COLO668 (cell line): ENCODE measurements at regions not wholly inside any gene's neighbourhood (a gene's known extent, or its start where the extent isn't known, plus 50 kb on each side); places are given as distances from the start of the nearest gene placed in this dataset.

Experiments used
- DNase-seq: peaks from one replicate; lab custom pipeline; 2025; ENCODE audit not compliant: unreplicated experiment; lab: John Stamatoyannopoulos, UW

GRCh38 chr14:59091976-59092375 is 96.5 kb upstream of the DAAM1 start:
- no peak for DNase-seq

GRCh38 chr14:59093902-59094301 is 94.6 kb upstream of the DAAM1 start:
- no peak for DNase-seq

GRCh38 chr14:59096303-59096702 is 92.2 kb upstream of the DAAM1 start:
- DNase-seq: no peak

- DNase-seq: no peak
Measured at GRCh38 chr14:59097681-59098080, 90.8 kb upstream of the DAAM1 start.

GRCh38 chr14:59098377-59098776 is 90.1 kb upstream of the DAAM1 start:
- no peak for DNase-seq

- DNase-seq: no peak
Measured at GRCh38 chr14:59100205-59100604, 88.3 kb upstream of the DAAM1 start.

- DNase-seq: no peak
Measured at GRCh38 chr14:59101476-59101875, 87.0 kb upstream of the DAAM1 start.

GRCh38 chr14:59103396-59103795 is 85.1 kb upstream of the DAAM1 start:
- DNase-seq: no peak

- DNase-seq: peak; percentile 32
Measured at GRCh38 chr14:59107819-59108218, 80.6 kb upstream of the DAAM1 start.

GRCh38 chr14:59116984-59117415 is 71.5 kb upstream of the DAAM1 start:
- no peak for DNase-seq

GRCh38 chr14:59117754-59118528 is 70.5 kb upstream of the DAAM1 start:
- DNase-seq: no peak

- no peak for DNase-seq
Measured at GRCh38 chr14:59120921-59121320, 67.5 kb upstream of the DAAM1 start.

GRCh38 chr14:59123531-59123930 is 64.9 kb upstream of the DAAM1 start:
- no peak for DNase-seq

- no peak for DNase-seq
Measured at GRCh38 chr14:59123975-59124374, 64.5 kb upstream of the DAAM1 start.

GRCh38 chr14:59125156-59125555 is 63.3 kb upstream of the DAAM1 start:
- no peak for DNase-seq

GRCh38 chr14:59126714-59127436 is 61.6 kb upstream of the DAAM1 start:
- peak; percentile 27 for DNase-seq

- no peak for DNase-seq
Measured at GRCh38 chr14:59127437-59127732, 61.1 kb upstream of the DAAM1 start.

- no peak for DNase-seq
Measured at GRCh38 chr14:59130462-59130861, 58.0 kb upstream of the DAAM1 start.

GRCh38 chr14:59131938-59132795 is 56.3 kb upstream of the DAAM1 start:
- no peak for DNase-seq

- no peak for DNase-seq
Measured at GRCh38 chr14:59132796-59133494, 55.5 kb upstream of the DAAM1 start.

- no peak for DNase-seq
Measured at GRCh38 chr14:59133709-59134108, 54.8 kb upstream of the DAAM1 start.
